ENCODE measurements at regions not wholly inside any gene's neighbourhood (a gene's known extent, or its start where the extent isn't known, plus 50 kb on each side); places are given as distances from the start of the nearest gene placed in this dataset.

DNA sequence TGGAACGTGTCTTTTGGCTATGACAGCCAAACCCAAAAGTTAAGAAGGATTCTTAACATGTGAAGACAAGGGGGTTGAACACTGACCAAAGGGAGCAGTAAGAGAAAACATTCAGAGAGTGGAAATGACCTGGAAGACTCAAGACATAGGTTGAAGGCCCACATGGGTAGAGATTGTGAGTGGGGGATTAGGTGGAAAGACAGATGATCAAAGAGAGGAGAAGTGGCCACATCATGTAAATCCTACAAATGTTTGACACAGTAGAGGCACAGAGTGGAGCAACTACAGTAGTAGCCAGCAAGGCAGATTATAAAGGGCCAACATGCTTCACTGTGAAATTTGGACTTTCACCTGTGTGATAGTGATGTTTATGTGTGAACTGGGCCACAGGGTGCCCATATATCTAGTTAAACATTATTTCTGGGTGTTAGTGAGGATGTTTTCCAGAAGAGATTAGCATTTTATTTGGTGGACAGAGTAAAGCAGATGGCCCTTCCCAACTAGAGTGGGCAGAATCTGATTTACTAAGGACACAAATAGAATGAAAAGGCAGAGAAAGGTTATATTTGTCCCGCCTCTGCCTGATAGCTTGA lies 559.3 kb downstream of the RAB28 start:
- no peaks in the 10 kb centered on the region; the same call in 2 of the 3 replicates for H3K9me3 Mint-ChIP-seq
- no peak overlapping the region for H3K27ac ChIP-seq (ENCODE audit: low read depth)
- TF ChIP-seq EZH2 (IDR thresholded peaks at IDR 0.05; ENCODE audit: low read depth, unreplicated experiment) (no peak), EZH2phosphoT487 (IDR thresholded peaks at IDR 0.05; ENCODE audit: unreplicated experiment) (no peak), JUNB (IDR thresholded peaks at IDR 0.05; ENCODE audit: unreplicated experiment) (no peak), ZNF114 (CRISPR knock-in tag; IDR thresholded peaks at IDR 0.05) (no peak), POLR2AphosphoS5 (IDR thresholded peaks at IDR 0.05; ENCODE audit: low read depth) (no peak), ZNF331 (CRISPR knock-in tag; IDR thresholded peaks at IDR 0.05; ENCODE audit: low read depth) (no peak), NANOG (IDR thresholded peaks at IDR 0.05; ENCODE audit: borderline replicate concordance) (no peak), CREB1 (CRISPR knock-in tag; IDR thresholded peaks at IDR 0.05; ENCODE audit: low read depth) (no peak), STAT1 (IDR thresholded peaks at IDR 0.05; ENCODE audit: unreplicated experiment) (no peak)
- TF ChIP-seq, protein P1, sequence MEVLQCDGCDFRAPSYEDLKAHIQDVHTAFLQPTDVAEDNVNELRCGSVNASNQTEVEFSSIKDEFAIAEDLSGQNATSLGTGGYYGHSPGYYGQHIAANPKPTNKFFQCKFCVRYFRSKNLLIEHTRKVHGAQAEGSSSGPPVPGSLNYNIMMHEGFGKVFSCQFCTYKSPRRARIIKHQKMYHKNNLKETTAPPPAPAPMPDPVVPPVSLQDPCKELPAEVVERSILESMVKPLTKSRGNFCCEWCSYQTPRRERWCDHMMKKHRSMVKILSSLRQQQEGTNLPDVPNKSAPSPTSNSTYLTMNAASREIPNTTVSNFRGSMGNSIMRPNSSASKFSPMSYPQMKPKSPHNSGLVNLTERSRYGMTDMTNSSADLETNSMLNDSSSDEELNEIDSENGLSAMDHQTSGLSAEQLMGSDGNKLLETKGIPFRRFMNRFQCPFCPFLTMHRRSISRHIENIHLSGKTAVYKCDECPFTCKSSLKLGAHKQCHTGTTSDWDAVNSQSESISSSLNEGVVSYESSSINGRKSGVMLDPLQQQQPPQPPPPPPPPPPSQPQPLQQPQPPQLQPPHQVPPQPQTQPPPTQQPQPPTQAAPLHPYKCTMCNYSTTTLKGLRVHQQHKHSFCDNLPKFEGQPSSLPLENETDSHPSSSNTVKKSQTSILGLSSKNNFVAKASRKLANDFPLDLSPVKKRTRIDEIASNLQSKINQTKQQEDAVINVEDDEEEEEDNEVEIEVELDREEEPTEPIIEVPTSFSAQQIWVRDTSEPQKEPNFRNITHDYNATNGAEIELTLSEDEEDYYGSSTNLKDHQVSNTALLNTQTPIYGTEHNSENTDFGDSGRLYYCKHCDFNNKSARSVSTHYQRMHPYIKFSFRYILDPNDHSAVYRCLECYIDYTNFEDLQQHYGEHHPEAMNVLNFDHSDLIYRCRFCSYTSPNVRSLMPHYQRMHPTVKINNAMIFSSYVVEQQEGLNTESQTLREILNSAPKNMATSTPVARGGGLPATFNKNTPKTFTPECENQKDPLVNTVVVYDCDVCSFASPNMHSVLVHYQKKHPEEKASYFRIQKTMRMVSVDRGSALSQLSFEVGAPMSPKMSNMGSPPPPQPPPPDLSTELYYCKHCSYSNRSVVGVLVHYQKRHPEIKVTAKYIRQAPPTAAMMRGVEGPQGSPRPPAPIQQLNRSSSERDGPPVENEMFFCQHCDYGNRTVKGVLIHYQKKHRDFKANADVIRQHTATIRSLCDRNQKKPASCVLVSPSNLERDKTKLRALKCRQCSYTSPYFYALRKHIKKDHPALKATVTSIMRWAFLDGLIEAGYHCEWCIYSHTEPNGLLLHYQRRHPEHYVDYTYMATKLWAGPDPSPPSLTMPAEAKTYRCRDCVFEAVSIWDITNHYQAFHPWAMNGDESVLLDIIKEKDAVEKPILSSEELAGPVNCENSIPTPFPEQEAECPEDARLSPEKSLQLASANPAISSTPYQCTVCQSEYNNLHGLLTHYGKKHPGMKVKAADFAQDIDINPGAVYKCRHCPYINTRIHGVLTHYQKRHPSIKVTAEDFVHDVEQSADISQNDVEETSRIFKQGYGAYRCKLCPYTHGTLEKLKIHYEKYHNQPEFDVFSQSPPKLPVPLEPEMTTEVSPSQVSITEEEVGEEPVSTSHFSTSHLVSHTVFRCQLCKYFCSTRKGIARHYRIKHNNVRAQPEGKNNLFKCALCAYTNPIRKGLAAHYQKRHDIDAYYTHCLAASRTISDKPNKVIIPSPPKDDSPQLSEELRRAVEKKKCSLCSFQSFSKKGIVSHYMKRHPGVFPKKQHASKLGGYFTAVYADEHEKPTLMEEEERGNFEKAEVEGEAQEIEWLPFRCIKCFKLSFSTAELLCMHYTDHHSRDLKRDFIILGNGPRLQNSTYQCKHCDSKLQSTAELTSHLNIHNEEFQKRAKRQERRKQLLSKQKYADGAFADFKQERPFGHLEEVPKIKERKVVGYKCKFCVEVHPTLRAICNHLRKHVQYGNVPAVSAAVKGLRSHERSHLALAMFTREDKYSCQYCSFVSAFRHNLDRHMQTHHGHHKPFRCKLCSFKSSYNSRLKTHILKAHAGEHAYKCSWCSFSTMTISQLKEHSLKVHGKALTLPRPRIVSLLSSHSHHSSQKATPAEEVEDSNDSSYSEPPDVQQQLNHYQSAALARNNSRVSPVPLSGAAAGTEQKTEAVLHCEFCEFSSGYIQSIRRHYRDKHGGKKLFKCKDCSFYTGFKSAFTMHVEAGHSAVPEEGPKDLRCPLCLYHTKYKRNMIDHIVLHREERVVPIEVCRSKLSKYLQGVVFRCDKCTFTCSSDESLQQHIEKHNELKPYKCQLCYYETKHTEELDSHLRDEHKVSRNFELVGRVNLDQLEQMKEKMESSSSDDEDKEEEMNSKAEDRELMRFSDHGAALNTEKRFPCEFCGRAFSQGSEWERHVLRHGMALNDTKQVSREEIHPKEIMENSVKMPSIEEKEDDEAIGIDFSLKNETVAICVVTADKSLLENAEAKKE (CRISPR knock-in tag; IDR thresholded peaks at IDR 0.05) = no peak
- TF ChIP-seq, protein P2, sequence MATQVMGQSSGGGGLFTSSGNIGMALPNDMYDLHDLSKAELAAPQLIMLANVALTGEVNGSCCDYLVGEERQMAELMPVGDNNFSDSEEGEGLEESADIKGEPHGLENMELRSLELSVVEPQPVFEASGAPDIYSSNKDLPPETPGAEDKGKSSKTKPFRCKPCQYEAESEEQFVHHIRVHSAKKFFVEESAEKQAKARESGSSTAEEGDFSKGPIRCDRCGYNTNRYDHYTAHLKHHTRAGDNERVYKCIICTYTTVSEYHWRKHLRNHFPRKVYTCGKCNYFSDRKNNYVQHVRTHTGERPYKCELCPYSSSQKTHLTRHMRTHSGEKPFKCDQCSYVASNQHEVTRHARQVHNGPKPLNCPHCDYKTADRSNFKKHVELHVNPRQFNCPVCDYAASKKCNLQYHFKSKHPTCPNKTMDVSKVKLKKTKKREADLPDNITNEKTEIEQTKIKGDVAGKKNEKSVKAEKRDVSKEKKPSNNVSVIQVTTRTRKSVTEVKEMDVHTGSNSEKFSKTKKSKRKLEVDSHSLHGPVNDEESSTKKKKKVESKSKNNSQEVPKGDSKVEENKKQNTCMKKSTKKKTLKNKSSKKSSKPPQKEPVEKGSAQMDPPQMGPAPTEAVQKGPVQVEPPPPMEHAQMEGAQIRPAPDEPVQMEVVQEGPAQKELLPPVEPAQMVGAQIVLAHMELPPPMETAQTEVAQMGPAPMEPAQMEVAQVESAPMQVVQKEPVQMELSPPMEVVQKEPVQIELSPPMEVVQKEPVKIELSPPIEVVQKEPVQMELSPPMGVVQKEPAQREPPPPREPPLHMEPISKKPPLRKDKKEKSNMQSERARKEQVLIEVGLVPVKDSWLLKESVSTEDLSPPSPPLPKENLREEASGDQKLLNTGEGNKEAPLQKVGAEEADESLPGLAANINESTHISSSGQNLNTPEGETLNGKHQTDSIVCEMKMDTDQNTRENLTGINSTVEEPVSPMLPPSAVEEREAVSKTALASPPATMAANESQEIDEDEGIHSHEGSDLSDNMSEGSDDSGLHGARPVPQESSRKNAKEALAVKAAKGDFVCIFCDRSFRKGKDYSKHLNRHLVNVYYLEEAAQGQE (IDR thresholded peaks at IDR 0.05; ENCODE audit: unreplicated experiment) = no peak
- TF ChIP-seq, protein P3, sequence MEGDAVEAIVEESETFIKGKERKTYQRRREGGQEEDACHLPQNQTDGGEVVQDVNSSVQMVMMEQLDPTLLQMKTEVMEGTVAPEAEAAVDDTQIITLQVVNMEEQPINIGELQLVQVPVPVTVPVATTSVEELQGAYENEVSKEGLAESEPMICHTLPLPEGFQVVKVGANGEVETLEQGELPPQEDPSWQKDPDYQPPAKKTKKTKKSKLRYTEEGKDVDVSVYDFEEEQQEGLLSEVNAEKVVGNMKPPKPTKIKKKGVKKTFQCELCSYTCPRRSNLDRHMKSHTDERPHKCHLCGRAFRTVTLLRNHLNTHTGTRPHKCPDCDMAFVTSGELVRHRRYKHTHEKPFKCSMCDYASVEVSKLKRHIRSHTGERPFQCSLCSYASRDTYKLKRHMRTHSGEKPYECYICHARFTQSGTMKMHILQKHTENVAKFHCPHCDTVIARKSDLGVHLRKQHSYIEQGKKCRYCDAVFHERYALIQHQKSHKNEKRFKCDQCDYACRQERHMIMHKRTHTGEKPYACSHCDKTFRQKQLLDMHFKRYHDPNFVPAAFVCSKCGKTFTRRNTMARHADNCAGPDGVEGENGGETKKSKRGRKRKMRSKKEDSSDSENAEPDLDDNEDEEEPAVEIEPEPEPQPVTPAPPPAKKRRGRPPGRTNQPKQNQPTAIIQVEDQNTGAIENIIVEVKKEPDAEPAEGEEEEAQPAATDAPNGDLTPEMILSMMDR (conservative IDR thresholded peaks at IDR 0.05; ENCODE audit: low read depth in 2 of 2) = no peak
- TF ChIP-seq, protein P4, sequence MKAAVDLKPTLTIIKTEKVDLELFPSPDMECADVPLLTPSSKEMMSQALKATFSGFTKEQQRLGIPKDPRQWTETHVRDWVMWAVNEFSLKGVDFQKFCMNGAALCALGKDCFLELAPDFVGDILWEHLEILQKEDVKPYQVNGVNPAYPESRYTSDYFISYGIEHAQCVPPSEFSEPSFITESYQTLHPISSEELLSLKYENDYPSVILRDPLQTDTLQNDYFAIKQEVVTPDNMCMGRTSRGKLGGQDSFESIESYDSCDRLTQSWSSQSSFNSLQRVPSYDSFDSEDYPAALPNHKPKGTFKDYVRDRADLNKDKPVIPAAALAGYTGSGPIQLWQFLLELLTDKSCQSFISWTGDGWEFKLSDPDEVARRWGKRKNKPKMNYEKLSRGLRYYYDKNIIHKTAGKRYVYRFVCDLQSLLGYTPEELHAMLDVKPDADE (IDR thresholded peaks at IDR 0.05) = no peak
- peaks cover 11% of the 10 kb centered on the region for H3K9me2 ChIP-seq (ENCODE audit: insufficient read depth)
- H3K27me3 Mint-ChIP-seq (ENCODE audit: insufficient read depth, low read depth, poor library complexity) = no peaks in the 10 kb centered on the region
- no peak overlapping the region for H3K4me3 ChIP-seq
- H3K4me2 ChIP-seq = peak overlapping the region; percentile 59
- H4K20me1 ChIP-seq (replicated peaks; ENCODE audit: insufficient read depth) = no peaks in the 10 kb centered on the region
- H2AFZ ChIP-seq = no peak overlapping the region
- H3K36me3 ChIP-seq (ENCODE audit: insufficient read depth) = no peaks in the 10 kb centered on the region
- no peaks in the 10 kb centered on the region for H3K27me3 ChIP-seq (ENCODE audit: insufficient read depth)
- H3K4me1 ChIP-seq (ENCODE audit: insufficient read depth) = peaks cover 10% of the 10 kb centered on the region
- H3K27ac Mint-ChIP-seq = no peak overlapping the region
- DNase-seq (ENCODE audit: low spot score) = no peak
- no peaks in the 10 kb centered on the region for H3F3A ChIP-seq (replicated peaks; ENCODE audit: low read depth)
- no peak for ATAC-seq
- H3K79me2 ChIP-seq (replicated peaks; ENCODE audit: insufficient read depth) = no peaks in the 10 kb centered on the region
- no peaks in the 10 kb centered on the region for H3K36me3 Mint-ChIP-seq (ENCODE audit: low read depth)
- no peak overlapping the region for H3K4me3 Mint-ChIP-seq
- H3K4me1 Mint-ChIP-seq = peaks cover 20% of the 10 kb centered on the region
